ENCODE measurements at regions not wholly inside any gene's neighbourhood (a gene's known extent, or its start where the extent isn't known, plus 50 kb on each side); places are given as distances from the start of the nearest gene placed in this dataset.

DNA sequence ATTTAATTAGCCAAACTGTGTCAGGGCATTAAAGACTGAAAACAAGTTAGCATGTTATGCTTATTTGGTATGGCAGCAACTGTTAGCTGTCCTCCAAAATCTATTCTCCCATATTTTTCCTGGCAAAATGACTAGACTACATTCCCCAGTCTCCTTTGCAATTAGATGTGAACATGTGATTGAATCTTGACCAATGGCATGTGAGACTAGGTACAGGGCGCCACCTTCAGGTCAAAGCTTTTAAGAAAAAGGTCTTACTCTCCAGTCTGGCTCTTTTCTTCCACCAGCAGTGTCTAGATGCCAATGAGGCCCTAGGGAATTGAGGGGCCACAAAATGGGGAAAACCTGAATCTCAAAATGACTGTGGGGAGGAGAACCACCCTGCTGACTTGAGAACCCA, 408.2 kb downstream of the SMARCA1 start:
- no peak overlapping the region for H3K4me3 ChIP-seq
- no peaks in the 10 kb centered on the region for H3K27me3 ChIP-seq (replicated peaks; ENCODE audit: insufficient read depth)
- TF ChIP-seq POLR2AphosphoS5 (IDR thresholded peaks at IDR 0.05), result no peak
- TF ChIP-seq, protein P1, sequence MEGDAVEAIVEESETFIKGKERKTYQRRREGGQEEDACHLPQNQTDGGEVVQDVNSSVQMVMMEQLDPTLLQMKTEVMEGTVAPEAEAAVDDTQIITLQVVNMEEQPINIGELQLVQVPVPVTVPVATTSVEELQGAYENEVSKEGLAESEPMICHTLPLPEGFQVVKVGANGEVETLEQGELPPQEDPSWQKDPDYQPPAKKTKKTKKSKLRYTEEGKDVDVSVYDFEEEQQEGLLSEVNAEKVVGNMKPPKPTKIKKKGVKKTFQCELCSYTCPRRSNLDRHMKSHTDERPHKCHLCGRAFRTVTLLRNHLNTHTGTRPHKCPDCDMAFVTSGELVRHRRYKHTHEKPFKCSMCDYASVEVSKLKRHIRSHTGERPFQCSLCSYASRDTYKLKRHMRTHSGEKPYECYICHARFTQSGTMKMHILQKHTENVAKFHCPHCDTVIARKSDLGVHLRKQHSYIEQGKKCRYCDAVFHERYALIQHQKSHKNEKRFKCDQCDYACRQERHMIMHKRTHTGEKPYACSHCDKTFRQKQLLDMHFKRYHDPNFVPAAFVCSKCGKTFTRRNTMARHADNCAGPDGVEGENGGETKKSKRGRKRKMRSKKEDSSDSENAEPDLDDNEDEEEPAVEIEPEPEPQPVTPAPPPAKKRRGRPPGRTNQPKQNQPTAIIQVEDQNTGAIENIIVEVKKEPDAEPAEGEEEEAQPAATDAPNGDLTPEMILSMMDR (IDR thresholded peaks at IDR 0.05), result no peak
- no peak for TF ChIP-seq POLR2A (IDR thresholded peaks at IDR 0.05)
- H3K27ac ChIP-seq, result no peak overlapping the region
- WGBS, result 78% methylated on average over 1 of the region's 1 CpG
- intact Hi-C loops (cut with DNase I), result no loop called here
- no peak for DNase-seq (ENCODE audit: low spot score)
- H3K9me3 ChIP-seq, result no peaks in the 10 kb centered on the region
- H3K4me1 ChIP-seq (replicated peaks), result no peaks in the 10 kb centered on the region
- no peaks in the 10 kb centered on the region for H3K36me3 ChIP-seq

DNA sequence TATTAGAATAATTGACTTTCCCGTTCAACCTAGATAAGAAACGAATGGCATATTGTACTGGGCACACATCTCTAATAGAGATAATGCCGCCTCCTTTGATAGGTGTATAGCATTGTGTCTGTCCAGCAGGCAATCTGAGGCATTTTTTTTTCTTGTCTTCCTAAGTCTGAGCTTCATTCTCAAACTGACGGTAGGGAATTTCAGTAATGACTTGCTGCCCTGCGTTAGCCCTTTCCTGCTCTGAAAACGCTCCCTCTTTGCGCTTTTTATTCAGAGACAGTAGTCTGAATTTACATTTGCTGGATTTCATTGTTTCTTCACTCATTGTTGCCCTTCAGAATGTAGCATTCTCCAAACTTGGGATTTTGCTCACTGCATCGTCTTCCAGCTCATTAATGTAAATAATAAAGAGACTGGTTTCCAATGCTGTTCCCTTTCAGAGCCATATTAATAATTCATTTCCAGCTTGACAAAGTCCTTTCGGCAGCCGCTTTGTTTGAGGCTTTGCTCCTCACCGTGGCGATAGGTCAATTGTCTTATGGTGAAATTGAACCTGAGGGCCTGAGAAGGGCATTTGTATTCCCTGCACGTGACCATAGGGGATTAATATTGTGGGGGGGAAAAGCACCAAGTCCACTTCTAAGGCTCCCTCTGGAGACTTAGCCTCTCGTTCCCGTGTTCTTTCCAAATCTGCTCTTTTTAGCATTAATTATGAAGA, 412.1 kb downstream of the SMARCA1 start:
- H3K9me3 ChIP-seq, result no peaks in the 10 kb centered on the region
- TF ChIP-seq POLR2AphosphoS5 (IDR thresholded peaks at IDR 0.05) (no peak), POLR2A (IDR thresholded peaks at IDR 0.05) (no peak)
- TF ChIP-seq, protein P1 (IDR thresholded peaks at IDR 0.05), result no peak
- WGBS, result 92% methylated on average over 15 of the region's 15 CpGs
- no peaks in the 10 kb centered on the region for H3K36me3 ChIP-seq
- DNase-seq (ENCODE audit: low spot score), result no peak
- no peaks in the 10 kb centered on the region for H3K27me3 ChIP-seq (replicated peaks; ENCODE audit: insufficient read depth)
- H3K4me3 ChIP-seq, result no peak overlapping the region
- no peaks in the 10 kb centered on the region for H3K4me1 ChIP-seq (replicated peaks)
- intact Hi-C loops (cut with DNase I), result no loop called here
- H3K27ac ChIP-seq, result no peak overlapping the region

DNA sequence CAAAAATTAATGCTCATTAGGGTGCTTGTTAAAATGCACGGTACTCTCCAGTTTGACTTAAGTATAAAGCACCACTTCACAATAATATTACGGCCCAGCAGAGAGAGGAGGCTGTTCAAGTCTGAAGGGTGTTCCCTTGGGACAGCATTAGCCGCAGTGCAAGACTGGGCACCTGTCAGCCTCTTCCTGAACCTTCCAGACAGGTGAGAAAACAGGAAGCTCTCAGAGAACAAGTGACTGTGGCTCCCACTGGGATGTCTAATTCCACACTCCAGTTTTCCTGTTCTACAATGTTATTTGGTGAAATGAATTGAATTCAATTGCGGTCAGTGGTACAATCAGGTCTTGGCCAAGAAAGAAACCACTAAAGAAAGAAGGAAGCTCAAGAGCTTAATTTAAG, 414.4 kb downstream of the SMARCA1 start:
- 32% methylated on average over 4 of the region's 4 CpGs for WGBS

DNA sequence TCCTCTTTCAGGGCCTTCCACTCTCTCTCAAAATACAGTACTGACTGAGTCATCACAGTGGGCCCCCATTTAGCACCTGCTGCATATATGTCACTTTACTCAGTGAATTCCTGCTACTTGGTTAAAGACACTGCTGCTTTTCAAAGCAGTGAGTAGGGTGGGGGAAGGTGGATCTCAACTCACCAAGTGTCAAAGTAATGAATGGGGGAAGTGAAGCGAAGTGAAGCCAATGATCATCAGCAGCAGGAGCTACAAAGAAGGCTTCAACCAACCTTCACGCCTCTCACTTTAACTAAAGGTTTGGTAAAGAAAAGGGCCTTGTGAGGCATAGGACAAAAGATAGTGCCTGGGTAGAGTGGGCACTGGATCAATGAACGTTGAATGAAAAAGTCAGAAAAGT, 424.1 kb downstream of the SMARCA1 start:
- no peak overlapping the region for H3K27ac ChIP-seq
- TF ChIP-seq POLR2AphosphoS5 (IDR thresholded peaks at IDR 0.05), result no peak
- no peak for TF ChIP-seq POLR2A (IDR thresholded peaks at IDR 0.05)
- TF ChIP-seq, protein P1 (IDR thresholded peaks at IDR 0.05), result no peak

More for the DNA sequence above, 414.4 kb downstream of the SMARCA1 start:
- no peaks in the 10 kb centered on the region for H3K36me3 ChIP-seq
- H3K27ac ChIP-seq, result no peak overlapping the region
- H3K4me3 ChIP-seq, result no peak overlapping the region
- no peaks in the 10 kb centered on the region for H3K9me3 ChIP-seq
- intact Hi-C loops (cut with DNase I), result no loop called here
- H3K27me3 ChIP-seq (replicated peaks; ENCODE audit: insufficient read depth), result no peaks in the 10 kb centered on the region
- DNase-seq (ENCODE audit: low spot score), result no peak
- H3K4me1 ChIP-seq (replicated peaks), result no peaks in the 10 kb centered on the region
- TF ChIP-seq POLR2AphosphoS5 (IDR thresholded peaks at IDR 0.05) (no peak), POLR2A (IDR thresholded peaks at IDR 0.05) (no peak)
- TF ChIP-seq, protein P1 (IDR thresholded peaks at IDR 0.05), result no peak

DNA sequence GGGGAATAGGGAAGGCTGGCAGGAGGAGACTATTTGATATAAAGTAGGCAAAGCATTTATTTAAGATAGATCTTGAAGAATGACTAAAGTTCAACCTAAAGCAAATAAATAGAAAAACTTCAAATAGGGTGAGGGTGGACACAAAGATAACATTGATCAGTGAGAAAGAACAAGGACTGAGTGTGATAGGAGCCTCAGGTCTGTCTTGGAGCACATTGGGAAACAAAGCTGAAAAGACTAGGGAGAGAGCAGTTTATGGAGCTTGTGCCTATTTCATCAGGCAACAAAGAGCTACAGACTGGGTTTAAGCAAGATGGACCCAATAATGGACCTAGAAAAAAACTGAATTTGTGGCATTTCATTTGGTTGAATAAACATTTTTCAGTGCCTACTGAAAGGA, 425.6 kb downstream of the SMARCA1 start:
- Histone ChIP-seq H3K27ac (no peak overlapping the region), H3K27me3 (replicated peaks; ENCODE audit: insufficient read depth) (no peaks in the 10 kb centered on the region), H3K36me3 (no peaks in the 10 kb centered on the region), H3K9me3 (no peaks in the 10 kb centered on the region), H3K4me1 (replicated peaks) (no peaks in the 10 kb centered on the region), H3K4me3 (no peak overlapping the region)
- no peak for DNase-seq (ENCODE audit: low spot score)
- TF ChIP-seq POLR2AphosphoS5 (IDR thresholded peaks at IDR 0.05), result no peak
- TF ChIP-seq, protein P1 (IDR thresholded peaks at IDR 0.05), result no peak
- TF ChIP-seq POLR2A (IDR thresholded peaks at IDR 0.05), result no peak
- intact Hi-C loops (cut with DNase I), result no loop called here

More for the DNA sequence above, 424.1 kb downstream of the SMARCA1 start:
- no peaks in the 10 kb centered on the region for H3K4me1 ChIP-seq (replicated peaks)
- no peak for DNase-seq (ENCODE audit: low spot score)
- intact Hi-C loops (cut with DNase I), result no loop called here
- no peaks in the 10 kb centered on the region for H3K9me3 ChIP-seq
- no peaks in the 10 kb centered on the region for H3K27me3 ChIP-seq (replicated peaks; ENCODE audit: insufficient read depth)
- WGBS, result 72% methylated on average over 3 of the region's 3 CpGs
- H3K36me3 ChIP-seq, result no peaks in the 10 kb centered on the region
- H3K4me3 ChIP-seq, result no peak overlapping the region

All from prostate gland (tissue), 2 donors.